NK-92 treated with Interleukin-12 subunit alpha and Interleukin-12 subunit beta, amount 100 ng/mL, for 24 hours (cell line): ENCODE measurements at regions not wholly inside any gene's neighbourhood (a gene's known extent, or its start where the extent isn't known, plus 50 kb on each side); places are given as distances from the start of the nearest gene placed in this dataset.

ENCODE experiments used
- DNase-seq: peaks from one replicate; lab custom pipeline; 2025; lab: John Stamatoyannopoulos, UW

DNA sequence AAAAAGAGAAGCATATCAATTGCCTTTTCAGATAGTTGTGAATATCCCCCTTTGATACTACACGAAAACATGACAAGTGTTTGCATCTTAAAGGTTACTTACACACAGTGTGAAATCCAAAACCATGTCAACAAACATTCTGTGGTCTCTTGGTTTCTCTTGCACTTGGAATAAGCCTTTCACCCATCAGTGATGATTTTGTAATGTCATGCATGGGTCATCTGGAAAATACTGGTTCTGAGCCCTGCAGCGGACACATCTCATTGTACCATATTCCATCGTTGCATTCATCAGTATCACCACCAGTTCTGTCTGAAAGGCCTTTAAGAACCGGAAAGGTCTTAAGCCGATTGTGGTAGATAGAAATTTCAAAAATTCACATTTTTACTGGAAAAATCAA lies 65.4 kb upstream of the SOX1 start:
- DNase-seq: no peak

DNA sequence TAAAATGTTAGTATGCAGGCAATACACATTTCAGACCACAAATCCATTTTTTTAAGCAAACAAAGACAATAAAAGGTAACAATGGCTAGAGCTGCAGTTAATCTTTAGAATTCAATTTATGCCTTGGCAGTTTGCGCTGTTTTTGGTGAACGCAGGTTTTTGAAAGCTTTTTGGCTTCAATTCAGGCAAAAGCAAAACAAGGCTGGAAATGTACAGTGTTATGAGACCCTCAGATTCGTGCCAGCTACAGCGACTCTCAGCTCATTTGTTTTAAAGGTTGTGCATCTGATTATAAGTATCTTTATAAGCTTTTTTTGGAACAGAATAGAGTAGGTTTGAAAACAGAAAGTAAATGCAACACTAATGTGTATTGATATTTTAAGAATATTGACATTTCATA lies 63.6 kb upstream of the SOX1 start:
- DNase-seq: no peak

DNA sequence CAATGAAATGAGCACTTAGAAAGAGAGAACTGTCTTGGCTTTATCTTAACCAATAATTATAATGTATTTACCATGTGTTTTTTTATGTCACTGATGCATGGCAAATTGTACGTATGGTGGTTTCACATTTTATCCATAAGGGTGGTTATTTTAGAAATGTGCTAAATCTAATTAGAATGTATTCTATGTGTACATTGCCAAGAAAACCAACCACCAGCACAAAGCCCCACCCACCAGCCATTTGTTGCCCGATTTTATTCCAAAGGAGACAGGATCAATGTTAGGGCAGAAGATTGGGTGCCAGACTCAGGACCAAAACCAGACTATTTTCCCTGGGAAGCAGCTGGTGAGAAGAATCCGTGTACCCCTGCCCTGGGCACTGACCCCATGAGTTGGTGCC lies 63.0 kb upstream of the SOX1 start:
- DNase-seq: no peak

DNA sequence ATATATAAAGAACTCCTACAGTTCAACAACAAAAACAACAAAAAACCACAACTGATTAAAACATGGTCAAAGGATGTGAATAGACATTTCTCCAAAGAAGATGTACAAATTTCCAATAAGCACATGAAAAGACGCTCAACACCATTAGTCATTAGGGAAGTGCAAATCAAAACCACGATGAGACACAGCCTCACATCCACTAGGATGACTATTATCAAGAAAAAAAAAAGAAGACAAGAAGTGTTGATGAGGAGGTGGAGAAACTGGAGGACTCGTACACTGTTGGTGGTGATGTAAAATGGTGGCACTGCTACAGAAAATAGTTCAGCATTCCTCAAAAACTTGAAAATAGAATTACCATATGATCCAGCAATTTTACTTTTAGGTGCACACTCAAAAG lies 61.0 kb upstream of the SOX1 start:
- no peak for DNase-seq

DNA sequence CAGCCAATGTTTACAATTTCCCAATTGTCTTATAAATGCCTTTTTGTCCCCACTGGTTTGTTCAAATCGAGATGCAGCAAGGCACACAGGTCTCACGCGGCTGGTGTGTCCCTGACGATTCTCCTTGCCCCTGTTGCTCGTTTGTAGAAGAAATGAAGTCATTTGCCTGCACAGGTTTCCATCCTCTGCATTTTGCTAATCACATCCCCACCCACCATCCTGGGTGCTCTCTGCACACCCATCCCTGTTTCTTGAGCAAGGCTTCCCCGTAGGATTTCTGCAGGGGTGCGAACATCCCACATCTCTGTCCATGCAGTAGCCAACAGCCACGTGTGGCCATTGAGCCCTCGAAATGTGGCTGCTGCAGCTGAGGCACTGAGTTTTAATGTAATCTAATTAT lies 59.8 kb upstream of the SOX1 start:
- no peak for DNase-seq

DNA sequence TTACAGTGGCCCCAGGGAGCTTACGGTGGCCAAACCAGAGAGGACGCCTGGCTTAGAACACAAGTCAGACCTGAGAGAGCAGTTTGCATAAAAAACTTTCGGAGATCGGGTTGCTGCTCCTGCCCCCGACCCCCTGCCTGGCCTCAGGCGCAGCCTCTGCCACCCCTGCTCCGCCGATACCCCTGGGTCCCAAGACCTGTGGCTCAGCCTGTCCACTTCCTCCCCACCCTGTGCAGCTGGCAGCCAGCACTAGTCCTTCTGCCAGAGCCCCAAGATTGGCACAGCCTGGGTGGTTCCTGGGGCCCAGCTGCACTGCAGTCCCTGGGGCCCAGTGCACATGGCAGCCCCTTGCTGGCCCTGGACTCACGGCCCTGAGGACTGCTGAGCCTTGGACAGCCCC lies 56.2 kb upstream of the SOX1 start:
- no peak for DNase-seq

DNA sequence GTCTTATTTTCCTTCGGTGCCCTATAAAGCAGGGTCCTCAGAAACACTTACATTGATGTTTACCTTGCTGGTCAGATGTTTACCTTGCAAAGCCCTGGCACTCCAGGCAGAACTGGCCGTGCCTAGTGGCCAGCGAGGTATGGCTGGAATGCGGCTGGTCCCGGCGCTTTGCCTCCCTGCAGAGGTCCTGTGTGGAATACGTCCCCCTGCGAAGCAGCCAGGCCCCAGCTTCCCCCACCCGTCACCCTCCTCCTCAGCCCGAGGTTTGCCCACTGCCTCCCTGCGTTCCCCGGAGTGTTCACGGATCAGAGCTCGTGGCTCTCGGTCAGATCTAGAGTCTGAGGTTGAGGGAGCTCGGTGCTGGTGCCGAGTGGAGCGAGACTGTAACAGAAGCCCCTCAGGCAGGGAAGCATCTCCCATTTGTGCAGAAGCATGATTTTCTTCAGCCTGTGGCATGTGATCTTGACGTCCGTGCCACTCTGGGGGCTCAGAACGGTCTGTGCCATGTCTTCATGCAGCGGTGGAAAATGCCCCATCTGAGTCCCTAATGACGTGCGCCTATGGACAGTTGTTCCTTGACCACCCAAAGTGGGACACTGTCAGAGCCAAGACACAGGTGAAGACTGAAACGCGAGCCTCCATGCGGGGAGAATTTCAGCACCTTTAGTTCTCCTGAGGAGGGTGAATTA lies 54.8 kb upstream of the SOX1 start:
- no peak for DNase-seq

DNA sequence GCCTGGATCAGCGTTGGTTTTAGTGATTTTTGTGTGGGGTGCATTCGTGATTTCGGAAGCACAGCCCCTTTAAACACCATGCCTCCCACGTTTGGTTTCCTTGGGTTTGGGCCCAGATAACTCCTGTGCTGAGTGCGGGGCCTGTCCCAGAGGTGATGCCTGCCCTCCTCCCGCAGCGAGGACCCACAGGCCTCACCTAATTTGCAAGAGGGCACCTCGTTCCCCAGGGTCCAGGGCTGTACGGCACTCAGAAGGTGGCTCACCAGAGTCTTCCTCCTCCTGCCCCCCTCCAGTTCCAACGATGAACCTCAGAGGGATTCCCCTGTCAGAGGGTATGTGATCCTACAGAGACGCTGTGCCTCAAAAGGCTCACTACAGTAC lies 54.3 kb upstream of the SOX1 start:
- DNase-seq: no peak

DNA sequence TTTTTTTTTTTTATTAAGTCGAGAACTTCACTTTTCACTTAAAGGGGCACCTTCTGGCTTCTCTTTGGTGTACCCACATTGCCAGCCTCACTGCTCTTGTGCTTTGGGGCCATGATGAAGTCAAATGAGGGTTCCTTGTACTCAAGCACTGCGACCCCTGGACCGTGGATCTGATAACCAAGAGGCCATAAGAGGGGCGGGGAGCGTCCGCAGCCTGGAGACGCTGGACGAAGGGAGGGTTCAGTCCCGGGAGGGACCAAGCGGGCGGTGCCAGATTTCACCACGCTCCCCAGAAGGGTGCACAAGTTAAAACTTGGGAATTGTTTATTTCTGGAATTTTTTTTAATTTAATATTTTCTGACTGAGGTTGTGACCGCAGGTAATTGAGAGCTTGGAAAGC lies 53.3 kb upstream of the SOX1 start:
- no peak for DNase-seq

DNA sequence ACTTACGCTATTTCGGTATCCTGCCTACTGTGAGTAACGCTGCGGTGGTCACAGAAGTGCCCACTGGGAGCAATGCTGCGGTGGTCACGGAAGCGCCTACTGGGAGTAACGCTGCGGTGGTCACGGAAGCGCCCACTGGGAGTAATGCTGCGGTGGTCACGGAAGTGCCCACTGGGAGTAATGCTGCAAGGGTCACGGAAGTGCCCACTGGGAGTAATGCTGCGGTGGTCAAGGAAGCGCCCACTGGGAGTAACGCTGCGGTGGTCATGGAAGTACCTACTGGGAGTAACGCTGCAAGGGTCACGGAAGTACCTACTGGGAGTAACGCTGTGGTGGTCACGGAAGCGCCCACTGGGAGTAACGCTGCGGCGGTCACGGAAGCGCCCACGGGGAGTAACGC lies 52.1 kb upstream of the SOX1 start:
- no peak for DNase-seq
